NT2/D1 (cell line): ENCODE measurements at regions not wholly inside any gene's neighbourhood (a gene's known extent, or its start where the extent isn't known, plus 50 kb on each side); places are given as distances from the start of the nearest gene placed in this dataset.

Source experiments
- DNase-seq: peaks from one replicate; pipeline ENCODE4 v3.0.0-alpha.2; 2011; ENCODE audit warnings: low read depth, low spot score
- H3K27me3 ChIP-seq: 2 replicates; pipeline ENCODE4 v1.6.0; 2011; ENCODE audit warnings: mild to moderate bottlenecking; ENCODE audit not compliant: insufficient read length, insufficient read depth
- H3K36me3 ChIP-seq: 2 replicates; pipeline ENCODE4 v1.6.1; 2011; ENCODE audit warnings: mild to moderate bottlenecking, low read length, mixed read lengths; ENCODE audit not compliant: insufficient read depth, insufficient read length
- H3K4me1 ChIP-seq: 2 replicates; pipeline ENCODE4 v1.5.1; 2011; ENCODE audit not compliant: insufficient read depth, insufficient read length
- H3K4me3 ChIP-seq: 2 replicates; pipeline ENCODE4 v1.5.1; 2011; ENCODE audit warnings: low read depth; ENCODE audit not compliant: insufficient read length
- H3K9ac ChIP-seq: 2 replicates; pipeline ENCODE4 v1.6.0; 2011; ENCODE audit warnings: low read depth; ENCODE audit not compliant: insufficient read length
- H3K9me3 ChIP-seq: 2 replicates; pipeline ENCODE4 v1.5.1; 2011; ENCODE audit warnings: mild to moderate bottlenecking, low read length; ENCODE audit not compliant: insufficient read depth
- SUZ12 ChIP-seq: IDR thresholded peaks from 2 replicates; pipeline ENCODE4 v1.6.1; 2011; ENCODE audit not compliant: insufficient read length, insufficient read depth; ENCODE audit errors: extremely low read depth
- YY1 ChIP-seq: IDR thresholded peaks from 2 replicates; pipeline ENCODE4 v1.6.1; 2011; ENCODE audit not compliant: insufficient read length, insufficient read depth
- ZNF274 ChIP-seq: IDR thresholded peaks from 2 replicates; pipeline ENCODE4 v1.6.1; 2011; ENCODE audit warnings: mild to moderate bottlenecking, low read depth, low read length

- Histone ChIP-seq H3K9ac (no peak overlapping the region), H3K27me3 (no peaks in the 10 kb centered on the region), H3K9me3 (no peaks in the 10 kb centered on the region), H3K4me3 (no peak overlapping the region), H3K4me1 (no peaks in the 10 kb centered on the region), H3K36me3 (no peaks in the 10 kb centered on the region)
- DNase-seq = no peak
- TF ChIP-seq ZNF274 = no peak
- TF ChIP-seq YY1 = no peak
- TF ChIP-seq SUZ12 = no peak
Measured at GRCh38 chr13:99774644-99775043, 196.9 kb downstream of the ZIC5 start.

- Histone ChIP-seq H3K27me3 (no peaks in the 10 kb centered on the region), H3K9me3 (peaks cover 6% of the 10 kb centered on the region; the same call in 1 of the 2 replicates), H3K36me3 (no peaks in the 10 kb centered on the region), H3K4me3 (no peak overlapping the region), H3K9ac (no peak overlapping the region), H3K4me1 (no peaks in the 10 kb centered on the region)
- no peak for TF ChIP-seq YY1
- TF ChIP-seq ZNF274 = no peak
- TF ChIP-seq SUZ12 = no peak
- DNase-seq = no peak
Measured at GRCh38 chr13:99768986-99769385, 202.6 kb downstream of the ZIC5 start.

GRCh38 chr13:99766641-99767045 is 204.9 kb downstream of the ZIC5 start:
- TF ChIP-seq YY1 (no peak), SUZ12 (no peak), ZNF274 (no peak)
- no peaks in the 10 kb centered on the region for H3K27me3 ChIP-seq
- no peaks in the 10 kb centered on the region for H3K4me1 ChIP-seq
- H3K36me3 ChIP-seq = no peaks in the 10 kb centered on the region
- DNase-seq = peak; percentile 47
- H3K4me3 ChIP-seq = no peak overlapping the region
- peaks cover 8% of the 10 kb centered on the region; the same call in 1 of the 2 replicates for H3K9me3 ChIP-seq
- peak overlapping the region; percentile 3 for H3K9ac ChIP-seq

GRCh38 chr13:99765869-99766268 is 205.7 kb downstream of the ZIC5 start:
- Histone ChIP-seq H3K4me3 (no peak overlapping the region), H3K4me1 (no peaks in the 10 kb centered on the region), H3K36me3 (no peaks in the 10 kb centered on the region), H3K9me3 (peaks cover 14% of the 10 kb centered on the region; the same call in 1 of the 2 replicates), H3K9ac (no peak overlapping the region), H3K27me3 (no peaks in the 10 kb centered on the region)
- no peak for DNase-seq
- TF ChIP-seq YY1 (no peak), ZNF274 (no peak), SUZ12 (no peak)

GRCh38 chr13:99760456-99760855 is 211.1 kb downstream of the ZIC5 start:
- Histone ChIP-seq H3K4me1 (no peaks in the 10 kb centered on the region), H3K27me3 (no peaks in the 10 kb centered on the region), H3K4me3 (no peak overlapping the region), H3K9ac (no peak overlapping the region), H3K9me3 (peaks cover 39% of the 10 kb centered on the region), H3K36me3 (no peaks in the 10 kb centered on the region)
- TF ChIP-seq ZNF274 = no peak
- TF ChIP-seq SUZ12 = no peak
- no peak for TF ChIP-seq YY1
- DNase-seq = no peak

GRCh38 chr13:99759163-99759552 is 212.4 kb downstream of the ZIC5 start:
- H3K9ac ChIP-seq = no peak overlapping the region
- no peaks in the 10 kb centered on the region for H3K27me3 ChIP-seq
- H3K9me3 ChIP-seq = peaks cover 33% of the 10 kb centered on the region
- H3K36me3 ChIP-seq = no peaks in the 10 kb centered on the region
- no peaks in the 10 kb centered on the region for H3K4me1 ChIP-seq
- TF ChIP-seq ZNF274 = no peak
- TF ChIP-seq SUZ12 = no peak
- no peak for TF ChIP-seq YY1
- H3K4me3 ChIP-seq = no peak overlapping the region
- DNase-seq = no peak

GRCh38 chr13:99758460-99759162 is 213.0 kb downstream of the ZIC5 start:
- Histone ChIP-seq H3K4me1 (no peaks in the 10 kb centered on the region), H3K9ac (no peak overlapping the region), H3K4me3 (no peak overlapping the region), H3K9me3 (peaks cover 33% of the 10 kb centered on the region), H3K36me3 (no peaks in the 10 kb centered on the region), H3K27me3 (no peaks in the 10 kb centered on the region)
- TF ChIP-seq ZNF274 = no peak
- TF ChIP-seq SUZ12 = no peak
- TF ChIP-seq YY1 = no peak
- no peak for DNase-seq
